ENCODE measurements at regions not wholly inside any gene's neighbourhood (a gene's known extent, or its start where the extent isn't known, plus 50 kb on each side); places are given as distances from the start of the nearest gene placed in this dataset.

DNA sequence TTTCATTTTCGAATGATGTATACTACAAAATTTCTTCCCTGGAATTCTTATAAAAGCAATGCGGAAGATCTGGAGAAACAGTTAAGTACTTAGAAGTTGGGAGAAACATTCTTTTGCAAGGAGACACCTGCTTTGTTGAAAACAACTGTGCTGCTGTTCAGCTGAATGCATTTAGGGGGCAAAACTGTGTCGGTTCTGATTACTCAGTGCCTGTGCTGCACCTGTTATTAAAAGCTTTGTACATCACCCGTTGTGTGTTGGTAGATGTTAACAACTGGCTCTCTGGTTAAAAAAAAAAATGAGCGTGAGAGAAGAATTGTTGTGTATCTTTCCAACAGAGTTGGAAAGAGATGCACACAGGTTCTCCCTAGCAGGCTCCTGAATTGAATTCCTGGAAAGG lies 184.1 kb upstream of the HHIP start:
- Histone ChIP-seq H3K27me3 (ENCODE audit: control insufficient read depth in 2 of 2, insufficient read depth in 2 of 2, low read length in 2 of 2) (no peaks in the 10 kb centered on the region), H3K4me3 (replicated peaks in 1 of 3; ENCODE audit: insufficient read depth in 1 of 3, low read depth in 1 of 3, low read length in 3 of 3) (no peak overlapping the region), H4K20me1 (replicated peaks; ENCODE audit: control insufficient read depth, extremely low read depth, insufficient read depth, low read length) (no peaks in the 10 kb centered on the region), H3K9me3 (replicated peaks; ENCODE audit: control insufficient read depth, insufficient read depth, low read length) (no peaks in the 10 kb centered on the region), H3K9me1 (replicated peaks; ENCODE audit: control insufficient read depth, extremely low read depth, insufficient read depth, low read length) (no peaks in the 10 kb centered on the region), H3K9ac (replicated peaks; ENCODE audit: extremely low read depth, insufficient read depth, low read length) (no peak overlapping the region), H2AFZ (ENCODE audit: low read depth, low read length) (no peak overlapping the region), H3K79me2 (ENCODE audit: control insufficient read depth, insufficient read depth, low read length) (no peaks in the 10 kb centered on the region), H3K4me2 (ENCODE audit: insufficient read depth, low read length) (no peak overlapping the region), H3K27ac (ENCODE audit: insufficient read depth, low read depth, low read length) (no peak overlapping the region), H3K36me3 (ENCODE audit: control insufficient read depth in 2 of 2, extremely low read depth in 1 of 2, insufficient read depth in 2 of 2, low read length in 2 of 2) (no peaks in the 10 kb centered on the region), H3K4me1 (ENCODE audit: control insufficient read depth, extremely low read depth, insufficient read depth, low read length) (peaks cover 9% of the 10 kb centered on the region)
- FAIRE-seq (no peak), DNase-seq (ENCODE audit: low read depth, low spot score) (no peak)
- TF ChIP-seq FOS (IDR thresholded peaks at IDR 0.05; ENCODE audit: borderline replicate concordance, insufficient read depth, low read length) (no peak), JUN (IDR thresholded peaks at IDR 0.05; ENCODE audit: borderline replicate concordance, insufficient read depth, insufficient read length, low read depth) (no peak), GATA2 (IDR thresholded peaks at IDR 0.05; ENCODE audit: insufficient read depth, insufficient read length, low read depth, low read length) (no peak), POLR2A (IDR thresholded peaks at IDR 0.05; ENCODE audit: low read depth, low read length) (no peak), POLR2AphosphoS5 (IDR thresholded peaks at IDR 0.05; ENCODE audit: insufficient read depth, low read depth, low read length) (no peak), MYC (IDR thresholded peaks at IDR 0.05; ENCODE audit: low read depth, low read length) (no peak), EZH2 (IDR thresholded peaks at IDR 0.05; ENCODE audit: borderline replicate concordance, low read depth, low read length, severe bottlenecking) (no peak)
- TF ChIP-seq, protein P1, sequence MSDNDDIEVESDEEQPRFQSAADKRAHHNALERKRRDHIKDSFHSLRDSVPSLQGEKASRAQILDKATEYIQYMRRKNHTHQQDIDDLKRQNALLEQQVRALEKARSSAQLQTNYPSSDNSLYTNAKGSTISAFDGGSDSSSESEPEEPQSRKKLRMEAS (IDR thresholded peaks at IDR 0.05; ENCODE audit: insufficient read depth, insufficient read length), result no peak
- TF ChIP-seq, protein P2, sequence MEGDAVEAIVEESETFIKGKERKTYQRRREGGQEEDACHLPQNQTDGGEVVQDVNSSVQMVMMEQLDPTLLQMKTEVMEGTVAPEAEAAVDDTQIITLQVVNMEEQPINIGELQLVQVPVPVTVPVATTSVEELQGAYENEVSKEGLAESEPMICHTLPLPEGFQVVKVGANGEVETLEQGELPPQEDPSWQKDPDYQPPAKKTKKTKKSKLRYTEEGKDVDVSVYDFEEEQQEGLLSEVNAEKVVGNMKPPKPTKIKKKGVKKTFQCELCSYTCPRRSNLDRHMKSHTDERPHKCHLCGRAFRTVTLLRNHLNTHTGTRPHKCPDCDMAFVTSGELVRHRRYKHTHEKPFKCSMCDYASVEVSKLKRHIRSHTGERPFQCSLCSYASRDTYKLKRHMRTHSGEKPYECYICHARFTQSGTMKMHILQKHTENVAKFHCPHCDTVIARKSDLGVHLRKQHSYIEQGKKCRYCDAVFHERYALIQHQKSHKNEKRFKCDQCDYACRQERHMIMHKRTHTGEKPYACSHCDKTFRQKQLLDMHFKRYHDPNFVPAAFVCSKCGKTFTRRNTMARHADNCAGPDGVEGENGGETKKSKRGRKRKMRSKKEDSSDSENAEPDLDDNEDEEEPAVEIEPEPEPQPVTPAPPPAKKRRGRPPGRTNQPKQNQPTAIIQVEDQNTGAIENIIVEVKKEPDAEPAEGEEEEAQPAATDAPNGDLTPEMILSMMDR (IDR thresholded peaks at IDR 0.05; ENCODE audit: extremely low read depth in 1 of 2, insufficient read depth in 1 of 2, low read depth in 1 of 2, low read length in 2 of 2), result no peak
- dilution Hi-C loops (cut with MboI; ENCODE audit: extremely low pct_ligation_motif_present, low sequenced_read_pairs) (no loop called here), intact Hi-C loops (cut with micrococcal nuclease) (no loop called here)
- no TSS peak for BruUV-seq (replicated peaks)
- CTCF ChIA-PET, result no interaction called here
- POLR2A ChIA-PET, result no interaction called here

Data from endothelial cell of umbilical vein (primary cell).